Esophagus muscularis mucosa (tissue), 3 donors: ENCODE measurements at regions not wholly inside any gene's neighbourhood (a gene's known extent, or its start where the extent isn't known, plus 50 kb on each side); places are given as distances from the start of the nearest gene placed in this dataset.

ENCODE experiments used
- CTCF ChIP-seq, 3 experiments: fragments of 200-600 bp in 2 of 3; fragments of 450-650 bp in 1 of 3; sonication (generic) in 2 of 3; IDR thresholded peaks; one replicate each; pipeline ENCODE4 v1.5.1; 2017 to 2019; ENCODE audit warnings: antibody characterized with exemption in 3 of 3, mild to moderate bottlenecking in 2 of 3, moderate library complexity in 1 of 3
- POLR2A ChIP-seq: fragments of 450-650 bp; IDR thresholded peaks from one replicate; pipeline ENCODE4 v1.6.1; 2017; ENCODE audit warnings: antibody characterized with exemption, moderate library complexity, mild to moderate bottlenecking, low read depth

GRCh38 chr2:225340923-225341322, 58.6 kb upstream of the NYAP2 start:
- no peak for TF ChIP-seq POLR2A
- TF ChIP-seq CTCF (IDR thresholded peaks at IDR 0.05): no peak
